Suprapubic skin (tissue), 4 donors: ENCODE measurements at regions not wholly inside any gene's neighbourhood (a gene's known extent, or its start where the extent isn't known, plus 50 kb on each side); places are given as distances from the start of the nearest gene placed in this dataset.

Experiments used
- EP300 ChIP-seq: sonication (generic); formaldehyde crosslinking; IDR thresholded peaks from one replicate; pipeline ENCODE4 v1.6.1; 2017; ENCODE audit warnings: antibody characterized with exemption
- POLR2A ChIP-seq, 2 donors: fragments of 450-650 bp; IDR thresholded peaks; one replicate each; pipeline ENCODE4 v1.6.1; 2017; ENCODE audit warnings: antibody characterized with exemption in 2 of 2, mild to moderate bottlenecking in 2 of 2, moderate library complexity in 2 of 2
- POLR2AphosphoS5 ChIP-seq, 3 donors: sonication (generic); formaldehyde crosslinking; IDR thresholded peaks; one replicate each; pipeline ENCODE4 v1.6.1; 2017; ENCODE audit warnings: antibody characterized with exemption in 3 of 3
- TF ChIP-seq, protein P1 (sequence below), 2 donors: fragments of 200-600 bp in 1 of 2; fragments of 450-650 bp in 1 of 2; sonication (generic) in 1 of 2; IDR thresholded peaks; one replicate each; pipeline ENCODE4 v1.5.1; 2016 to 2019; ENCODE audit warnings: antibody characterized with exemption in 2 of 2, mild to moderate bottlenecking in 1 of 2, moderate library complexity in 1 of 2

GRCh38 chr6:62672989-62673388 is 387.0 kb upstream of the KHDRBS2 start:
- TF ChIP-seq, protein P1, sequence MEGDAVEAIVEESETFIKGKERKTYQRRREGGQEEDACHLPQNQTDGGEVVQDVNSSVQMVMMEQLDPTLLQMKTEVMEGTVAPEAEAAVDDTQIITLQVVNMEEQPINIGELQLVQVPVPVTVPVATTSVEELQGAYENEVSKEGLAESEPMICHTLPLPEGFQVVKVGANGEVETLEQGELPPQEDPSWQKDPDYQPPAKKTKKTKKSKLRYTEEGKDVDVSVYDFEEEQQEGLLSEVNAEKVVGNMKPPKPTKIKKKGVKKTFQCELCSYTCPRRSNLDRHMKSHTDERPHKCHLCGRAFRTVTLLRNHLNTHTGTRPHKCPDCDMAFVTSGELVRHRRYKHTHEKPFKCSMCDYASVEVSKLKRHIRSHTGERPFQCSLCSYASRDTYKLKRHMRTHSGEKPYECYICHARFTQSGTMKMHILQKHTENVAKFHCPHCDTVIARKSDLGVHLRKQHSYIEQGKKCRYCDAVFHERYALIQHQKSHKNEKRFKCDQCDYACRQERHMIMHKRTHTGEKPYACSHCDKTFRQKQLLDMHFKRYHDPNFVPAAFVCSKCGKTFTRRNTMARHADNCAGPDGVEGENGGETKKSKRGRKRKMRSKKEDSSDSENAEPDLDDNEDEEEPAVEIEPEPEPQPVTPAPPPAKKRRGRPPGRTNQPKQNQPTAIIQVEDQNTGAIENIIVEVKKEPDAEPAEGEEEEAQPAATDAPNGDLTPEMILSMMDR (IDR thresholded peaks at IDR 0.05), result no peak
- TF ChIP-seq POLR2A (IDR thresholded peaks at IDR 0.05) (no peak), EP300 (no peak), POLR2AphosphoS5 (IDR thresholded peaks at IDR 0.05) (no peak)
